Transverse colon (tissue), 3 donors: ENCODE measurements at regions not wholly inside any gene's neighbourhood (a gene's known extent, or its start where the extent isn't known, plus 50 kb on each side); places are given as distances from the start of the nearest gene placed in this dataset.

Experiments used
- CTCF ChIP-seq, 5 experiments: fragments of 200-600 bp in 3 of 5; fragments of 450-650 bp in 2 of 5; sonication (generic) in 3 of 5; IDR thresholded peaks; 1 replicate in 2 of 5; 2 replicates in 3 of 5; pipeline ENCODE4 v1.5.1; 2016 to 2017; ENCODE audit warnings: antibody characterized with exemption in 5 of 5, inconsistent platforms in 3 of 5, mild to moderate bottlenecking in 2 of 5, moderate library complexity in 1 of 5
- EP300 ChIP-seq: sonication (generic); formaldehyde crosslinking; IDR thresholded peaks from one replicate; pipeline ENCODE4 v1.6.1; 2017; ENCODE audit warnings: antibody characterized with exemption, low read depth

- TF ChIP-seq CTCF (IDR thresholded peaks at IDR 0.05) (no peak), EP300 (no peak)
Observed at GRCh38 chr12:127393465-127393864, 873.5 kb upstream of the TMEM132C start.
